Panc1 (cell line): ENCODE measurements at regions not wholly inside any gene's neighbourhood (a gene's known extent, or its start where the extent isn't known, plus 50 kb on each side); places are given as distances from the start of the nearest gene placed in this dataset.

Experiments
- ATAC-seq: fragments of 200-7000 bp; cut with Tn5 transposase; 2 replicates; pipeline ENCODE4 v1.9.1; 2020; ENCODE audit warnings: mild to moderate bottlenecking, moderate library complexity
- BruUV-seq: library from RNA; stranded (reverse); fragments of 400-500 nt; replicated peaks from 2 replicates; lab custom pipeline; 2021; lab: Mats Ljungman, UMichigan
- CTCF ChIA-PET: fragments of 300-600 bp; sonication (Branson Sonifier 250); formaldehyde crosslinking; loops from one replicate; lab custom pipeline; 2022; ENCODE audit warnings: antibody characterized with exemption; lab: Charles Lee
- POLR2A ChIA-PET: fragments of 300-600 bp; sonication (Branson Sonifier 250); formaldehyde crosslinking; loops from one replicate; lab custom pipeline; 2022; ENCODE audit warnings: antibody characterized with exemption; lab: Charles Lee
- DNase-seq: peaks from one replicate; pipeline ENCODE4 v3.0.0-alpha.2; 2010; ENCODE audit warnings: low read depth, low spot score
- H3K27ac ChIP-seq: 2 replicates; pipeline ENCODE4 v1.5.1; 2011; ENCODE audit warnings: mild to moderate bottlenecking, low read length, inconsistent platforms
- H3K27me3 ChIP-seq: fragments of 200-500 bp; sonication (Bioruptor generic); 2 replicates; pipeline ENCODE4 v1.6.0; 2014; ENCODE audit warnings: low read length, inconsistent platforms; ENCODE audit not compliant: control insufficient read depth, insufficient read depth
- H3K36me3 ChIP-seq: fragments of 200-500 bp; sonication (Bioruptor generic); 2 replicates; pipeline ENCODE4 v1.5.1; 2014; ENCODE audit warnings: inconsistent platforms, mild to moderate bottlenecking, low read length, moderate library complexity; ENCODE audit not compliant: control insufficient read depth, insufficient read depth
- H3K4me1 ChIP-seq: 2 replicates; pipeline ENCODE4 v1.5.1; 2011; ENCODE audit warnings: inconsistent platforms, mild to moderate bottlenecking, low read length, moderate library complexity; ENCODE audit not compliant: control insufficient read depth, insufficient read depth
- H3K4me3 ChIP-seq, 2 experiments: 2 replicates each; pipeline ENCODE4 v1.5.1; 2011 to 2012; ENCODE audit warnings: low read depth in 2 of 2, low read length in 2 of 2, mild to moderate bottlenecking in 2 of 2, inconsistent platforms in 1 of 2, moderate library complexity in 1 of 2
- H3K9me3 ChIP-seq: fragments of 200-500 bp; sonication (Bioruptor generic); 2 replicates; pipeline ENCODE4 v1.5.1; 2014; ENCODE audit warnings: low read depth, mild to moderate bottlenecking, inconsistent platforms, low read length, moderate library complexity; ENCODE audit not compliant: control insufficient read depth, insufficient read depth
- POLR2AphosphoS5 ChIP-seq: IDR thresholded peaks from 2 replicates; pipeline ENCODE4 v1.6.1; 2012; ENCODE audit warnings: mild to moderate bottlenecking, low read depth, low read length, moderate library complexity
- REST ChIP-seq, 2 experiments: IDR thresholded peaks; 2 replicates each; pipeline ENCODE4 v1.6.1; 2011 to 2012; ENCODE audit warnings: low read depth in 2 of 2, control low read depth in 1 of 2, low read length in 1 of 2, mild to moderate bottlenecking in 1 of 2, moderate library complexity in 1 of 2; ENCODE audit not compliant: insufficient read depth in 1 of 2
- SIN3A ChIP-seq: IDR thresholded peaks from 2 replicates; pipeline ENCODE4 v1.6.1; 2012; ENCODE audit warnings: low read depth, mild to moderate bottlenecking, low read length, moderate library complexity, borderline replicate concordance; ENCODE audit not compliant: insufficient read depth
- TCF7L2 ChIP-seq: IDR thresholded peaks from 2 replicates; pipeline ENCODE4 v1.6.1; 2011; ENCODE audit warnings: mild to moderate bottlenecking, low read depth, low read length, inconsistent platforms
- in situ Hi-C: cut with HindIII; loops from 2 replicates; pipeline ENCODE4 v1.10.0; 2016; ENCODE audit warnings: low sequenced_read_pairs, low pct_unique_long_range_greater_than_20kb
- intact Hi-C: fragments of 100-400 bp; cut with micrococcal nuclease; formaldehyde crosslinking; loops from one replicate; pipeline ENCODE4 v1.10.0; 2022; ENCODE audit not compliant: unreplicated experiment
- TF ChIP-seq, protein P1 (sequence below): fragments of 450-650 bp; IDR thresholded peaks from 2 replicates; pipeline ENCODE4 v1.5.1; 2017; ENCODE audit warnings: mild to moderate bottlenecking

- no peaks in the 10 kb centered on the region for H3K9me3 ChIP-seq
- intact Hi-C loops, result no loop called here
- TF ChIP-seq TCF7L2 (no peak), POLR2AphosphoS5 (no peak), SIN3A (no peak), REST (IDR thresholded peaks at IDR 0.05; ENCODE audit: insufficient read depth in 1 of 2, low read depth in 2 of 2, low read length in 1 of 2) (no peak)
- TF ChIP-seq, protein P1, sequence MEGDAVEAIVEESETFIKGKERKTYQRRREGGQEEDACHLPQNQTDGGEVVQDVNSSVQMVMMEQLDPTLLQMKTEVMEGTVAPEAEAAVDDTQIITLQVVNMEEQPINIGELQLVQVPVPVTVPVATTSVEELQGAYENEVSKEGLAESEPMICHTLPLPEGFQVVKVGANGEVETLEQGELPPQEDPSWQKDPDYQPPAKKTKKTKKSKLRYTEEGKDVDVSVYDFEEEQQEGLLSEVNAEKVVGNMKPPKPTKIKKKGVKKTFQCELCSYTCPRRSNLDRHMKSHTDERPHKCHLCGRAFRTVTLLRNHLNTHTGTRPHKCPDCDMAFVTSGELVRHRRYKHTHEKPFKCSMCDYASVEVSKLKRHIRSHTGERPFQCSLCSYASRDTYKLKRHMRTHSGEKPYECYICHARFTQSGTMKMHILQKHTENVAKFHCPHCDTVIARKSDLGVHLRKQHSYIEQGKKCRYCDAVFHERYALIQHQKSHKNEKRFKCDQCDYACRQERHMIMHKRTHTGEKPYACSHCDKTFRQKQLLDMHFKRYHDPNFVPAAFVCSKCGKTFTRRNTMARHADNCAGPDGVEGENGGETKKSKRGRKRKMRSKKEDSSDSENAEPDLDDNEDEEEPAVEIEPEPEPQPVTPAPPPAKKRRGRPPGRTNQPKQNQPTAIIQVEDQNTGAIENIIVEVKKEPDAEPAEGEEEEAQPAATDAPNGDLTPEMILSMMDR, result no peak
- ChIA-PET CTCF (no interaction called here), POLR2A (no interaction called here)
- DNase-seq (no peak), ATAC-seq (no peak)
- no peak overlapping the region for H3K4me3 ChIP-seq
- H3K36me3 ChIP-seq, result no peaks in the 10 kb centered on the region
- H3K27ac ChIP-seq, result no peak overlapping the region
- BruUV-seq, result no TSS peak
- H3K27me3 ChIP-seq, result no peaks in the 10 kb centered on the region
- in situ Hi-C loops, result no loop called here
- H3K4me1 ChIP-seq, result no peaks in the 10 kb centered on the region
Measured at GRCh38 chr15:97679106-97679688, 281.3 kb upstream of the ARRDC4 start.

DNA sequence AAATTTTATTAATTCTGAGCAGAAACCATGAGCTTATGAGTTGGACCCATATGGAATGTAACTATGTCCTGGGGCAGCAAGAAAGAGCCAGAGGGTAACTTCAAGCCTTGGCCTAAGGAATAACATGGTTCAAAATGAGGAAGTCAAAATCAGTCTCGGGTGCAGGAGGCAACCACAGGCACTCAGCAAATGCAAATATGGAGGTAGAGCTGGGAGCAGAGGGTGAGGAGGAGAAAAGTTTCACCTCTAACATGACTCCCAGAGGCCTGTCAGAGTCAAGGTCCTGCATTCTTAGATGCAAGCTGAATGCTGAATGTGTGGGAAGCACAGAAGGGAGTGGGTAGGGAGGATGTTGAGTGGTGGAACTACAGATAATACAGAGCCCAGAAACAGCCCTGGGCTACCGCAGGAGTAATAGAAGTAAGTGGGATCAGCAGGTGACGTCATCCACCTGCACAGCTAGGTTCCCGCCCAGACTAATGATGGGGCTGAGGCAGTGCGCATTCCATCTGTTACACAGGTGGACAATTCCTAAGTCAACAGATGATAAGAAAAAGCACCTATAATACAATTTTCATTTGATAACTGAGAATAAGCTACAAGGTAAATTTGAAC, 279.8 kb upstream of the ARRDC4 start:
- no TSS peak for BruUV-seq
- no peaks in the 10 kb centered on the region for H3K9me3 ChIP-seq
- intact Hi-C loops, result no loop called here
- in situ Hi-C loops, result no loop called here
- no peaks in the 10 kb centered on the region for H3K36me3 ChIP-seq
- ChIA-PET POLR2A (no interaction called here), CTCF (no interaction called here)
- no peak overlapping the region for H3K4me3 ChIP-seq
- H3K27ac ChIP-seq, result no peak overlapping the region
- ATAC-seq (no peak), DNase-seq (no peak)
- no peaks in the 10 kb centered on the region for H3K4me1 ChIP-seq
- TF ChIP-seq POLR2AphosphoS5 (no peak), TCF7L2 (no peak), SIN3A (no peak), REST (IDR thresholded peaks at IDR 0.05; ENCODE audit: insufficient read depth in 1 of 2, low read depth in 2 of 2, low read length in 1 of 2) (no peak)
- TF ChIP-seq, protein P1, result no peak
- no peaks in the 10 kb centered on the region for H3K27me3 ChIP-seq
